AG09319 (cell line): ENCODE measurements at regions not wholly inside any gene's neighbourhood (a gene's known extent, or its start where the extent isn't known, plus 50 kb on each side); places are given as distances from the start of the nearest gene placed in this dataset.

Experiments
- DNase-seq: peaks from one replicate; pipeline ENCODE4 v3.0.0-alpha.2; 2010; ENCODE audit warnings: low read depth; ENCODE audit errors: extremely low read depth
- CTCF ChIP-seq: IDR thresholded peaks from 2 replicates; pipeline ENCODE4 v1.5.1; 2011; ENCODE audit warnings: low read depth, mild to moderate bottlenecking, inconsistent platforms, low read length, moderate library complexity

DNA sequence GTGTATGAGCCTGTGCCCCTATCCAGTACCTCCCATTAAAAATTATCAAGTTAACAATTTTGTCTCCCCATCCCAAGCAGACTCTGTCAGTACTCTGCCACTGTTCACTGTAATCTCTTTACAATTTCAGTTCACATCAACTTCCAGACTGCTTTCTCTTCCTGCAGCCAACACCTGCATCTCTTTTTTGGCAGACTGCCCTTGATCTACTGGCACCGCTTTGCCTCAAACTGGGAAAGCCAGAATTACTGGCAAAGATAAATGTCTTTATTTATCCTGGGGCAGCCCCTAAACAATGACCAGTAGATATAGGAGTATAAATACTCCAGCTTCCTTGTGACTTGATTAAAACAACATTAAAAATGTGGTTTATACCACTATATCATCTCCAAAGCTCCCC lies 494.1 kb downstream of the ZNF385D start:
- DNase-seq = no peak
- TF ChIP-seq CTCF = no peak

- DNase-seq = no peak
- TF ChIP-seq CTCF = no peak
These were observed 512.3 kb downstream of the ZNF385D start for GRCh38 chr3:21238661-21239060.

DNA sequence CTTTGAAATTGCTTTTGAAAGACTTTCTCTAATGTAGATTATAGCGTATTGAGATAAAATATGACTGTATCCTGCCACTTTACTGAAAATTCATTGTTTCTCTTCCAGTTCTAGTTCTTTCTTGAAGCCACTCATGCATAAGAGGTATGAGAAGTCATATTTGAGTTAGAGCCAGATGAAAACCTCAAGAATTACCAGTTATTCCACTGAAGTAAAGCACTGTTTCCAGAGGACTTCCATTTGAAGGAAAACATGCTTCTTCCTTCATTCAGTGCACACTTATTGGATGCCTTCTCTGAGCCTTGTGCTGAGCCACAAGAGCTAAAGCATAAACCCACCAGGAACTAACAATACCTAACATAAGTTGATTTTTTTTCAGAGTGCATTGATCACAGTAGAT lies 513.4 kb downstream of the ZNF385D start:
- no peak for TF ChIP-seq CTCF
- peak; percentile 0 for DNase-seq

DNA sequence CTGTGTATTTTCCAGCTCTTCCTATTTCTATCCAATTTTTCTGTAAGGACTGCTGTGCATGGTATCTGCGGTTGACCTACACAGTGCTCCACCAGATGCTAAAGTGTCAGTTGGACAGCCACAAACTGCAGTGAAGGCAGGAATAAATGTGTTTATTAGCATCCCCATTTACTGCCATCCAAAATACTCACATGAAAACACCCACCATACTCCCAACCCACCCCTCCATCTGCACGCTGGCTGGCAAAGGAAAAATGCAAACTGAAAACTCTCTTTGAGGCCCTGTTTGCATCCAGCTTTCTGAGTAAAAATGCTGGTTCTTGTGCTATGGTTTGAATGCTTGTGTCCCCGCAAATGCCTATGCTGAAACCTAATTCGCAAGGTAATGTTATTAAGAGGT lies 515.5 kb downstream of the ZNF385D start:
- no peak for DNase-seq
- no peak for TF ChIP-seq CTCF

GRCh38 chr3:21234933-21235332 lies 516.1 kb downstream of the ZNF385D start:
- no peak for DNase-seq
- TF ChIP-seq CTCF = no peak

- TF ChIP-seq CTCF = no peak
- no peak for DNase-seq
These were observed 521.4 kb downstream of the ZNF385D start for GRCh38 chr3:21229426-21230135.

GRCh38 chr3:21226086-21226485 lies 524.9 kb downstream of the ZNF385D start:
- no peak for TF ChIP-seq CTCF
- no peak for DNase-seq
